Astrocyte (in vitro differentiated cells and primary cell): ENCODE measurements at regions not wholly inside any gene's neighbourhood (a gene's known extent, or its start where the extent isn't known, plus 50 kb on each side); places are given as distances from the start of the nearest gene placed in this dataset.

ENCODE experiments used
- DNase-seq: peaks from one replicate; pipeline ENCODE4 v3.0.0-alpha.2; 2010; ENCODE audit warnings: low read depth
- FAIRE-seq: peaks from 2 replicates; lab custom pipeline; 2011; peaks lifted over from hg19 to GRCh38; lab: Jason Lieb, UNC
- H2AFZ ChIP-seq: 2 replicates; pipeline ENCODE4 v1.6.0; 2012; ENCODE audit warnings: low read depth, low read length, inconsistent platforms
- H3K27ac ChIP-seq: 2 replicates; pipeline ENCODE4 v1.5.1; 2011; ENCODE audit warnings: low read depth, low read length, inconsistent platforms
- H3K27me3 ChIP-seq: 2 replicates; pipeline ENCODE4 v1.6.0; 2011; ENCODE audit warnings: low read length, inconsistent platforms; ENCODE audit not compliant: insufficient read depth
- H3K36me3 ChIP-seq: 2 replicates; pipeline ENCODE4 v1.5.1; 2011; ENCODE audit warnings: low read length, inconsistent platforms; ENCODE audit not compliant: insufficient read depth
- H3K4me1 ChIP-seq: 2 replicates; pipeline ENCODE4 v1.5.1; 2011; ENCODE audit warnings: low read length, inconsistent platforms; ENCODE audit not compliant: insufficient read depth
- H3K4me2 ChIP-seq: 2 replicates; pipeline ENCODE4 v1.6.0; 2012; ENCODE audit warnings: low read length, inconsistent platforms
- H3K4me3 ChIP-seq: 2 replicates; pipeline ENCODE4 v1.5.1; 2011; ENCODE audit warnings: low read depth, mild to moderate bottlenecking, low read length, inconsistent platforms; ENCODE audit not compliant: insufficient read depth
- H3K79me2 ChIP-seq: 2 replicates; pipeline ENCODE4 v1.6.0; 2012; ENCODE audit warnings: mild to moderate bottlenecking, low read length, inconsistent platforms; ENCODE audit not compliant: insufficient read depth
- H3K9ac ChIP-seq: 2 replicates; pipeline ENCODE4 v1.6.0; 2012; ENCODE audit warnings: mild to moderate bottlenecking, low read length, inconsistent platforms
- H3K9me3 ChIP-seq: 2 replicates; pipeline ENCODE4 v1.5.1; 2012; ENCODE audit warnings: low read depth, mild to moderate bottlenecking, low read length, inconsistent platforms; ENCODE audit not compliant: insufficient read depth
- H4K20me1 ChIP-seq: 2 replicates; pipeline ENCODE4 v1.6.0; 2012; ENCODE audit warnings: low read length, inconsistent platforms; ENCODE audit not compliant: insufficient read depth
- H3K27ac Mint-ChIP-seq: one replicate; pipeline ENCODE4 v1.8.0; 2021; ENCODE audit warnings: mild to moderate bottlenecking, mixed read lengths; ENCODE audit not compliant: unreplicated experiment
- H3K27me3 Mint-ChIP-seq: one replicate; pipeline ENCODE4 v1.8.0; 2021; ENCODE audit warnings: low read depth, mixed read lengths; ENCODE audit not compliant: unreplicated experiment
- H3K36me3 Mint-ChIP-seq: one replicate; pipeline ENCODE4 v1.8.0; 2021; ENCODE audit warnings: low read depth, mixed read lengths; ENCODE audit not compliant: unreplicated experiment
- H3K4me1 Mint-ChIP-seq: one replicate; pipeline ENCODE4 v1.8.0; 2021; ENCODE audit warnings: low read depth, mixed read lengths; ENCODE audit not compliant: unreplicated experiment
- H3K4me3 Mint-ChIP-seq: one replicate; pipeline ENCODE4 v1.8.0; 2021; ENCODE audit warnings: mild to moderate bottlenecking, moderate library complexity, mixed read lengths; ENCODE audit not compliant: unreplicated experiment
- H3K9me3 Mint-ChIP-seq: one replicate; pipeline ENCODE4 v1.8.0; 2021; ENCODE audit warnings: mild to moderate bottlenecking, mixed read lengths; ENCODE audit not compliant: unreplicated experiment
- EZH2 ChIP-seq: IDR thresholded peaks from 2 replicates; pipeline ENCODE4 v1.6.1; 2012; ENCODE audit warnings: mild to moderate bottlenecking, low read length, inconsistent platforms; ENCODE audit not compliant: insufficient read depth
- TF ChIP-seq, protein P1 (sequence below): IDR thresholded peaks from 2 replicates; pipeline ENCODE4 v1.5.1; 2011; ENCODE audit warnings: low read depth, mild to moderate bottlenecking, inconsistent platforms, low read length, moderate library complexity; ENCODE audit not compliant: insufficient read depth

DNA sequence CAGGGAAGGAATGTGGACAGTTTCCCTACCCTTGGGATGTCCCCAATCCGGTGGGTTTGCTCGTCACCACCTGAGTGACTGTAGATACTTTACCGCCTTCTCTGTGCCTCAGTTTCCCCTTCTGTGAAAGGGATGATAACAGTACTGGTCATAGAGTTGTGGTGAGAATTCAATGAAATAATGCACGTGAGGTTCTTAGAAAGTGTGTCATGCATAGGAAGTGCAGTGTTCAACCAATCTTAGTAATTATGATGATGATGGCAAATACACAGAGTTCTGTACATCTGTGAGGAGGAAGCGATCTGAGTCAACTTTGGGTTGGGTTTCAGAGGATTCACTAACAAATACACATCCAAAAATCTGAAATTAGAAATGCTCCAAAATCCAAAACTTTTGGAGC lies 114.6 kb upstream of the HS3ST2 start:
- DNase-seq = no peak
- Mint-ChIP-seq H3K4me3 (no peak overlapping the region), H3K36me3 (no peaks in the 10 kb centered on the region), H3K9me3 (peaks cover 3% of the 10 kb centered on the region), H3K27me3 (peaks cover 17% of the 10 kb centered on the region), H3K4me1 (no peaks in the 10 kb centered on the region), H3K27ac (no peak overlapping the region)
- TF ChIP-seq, protein P1, sequence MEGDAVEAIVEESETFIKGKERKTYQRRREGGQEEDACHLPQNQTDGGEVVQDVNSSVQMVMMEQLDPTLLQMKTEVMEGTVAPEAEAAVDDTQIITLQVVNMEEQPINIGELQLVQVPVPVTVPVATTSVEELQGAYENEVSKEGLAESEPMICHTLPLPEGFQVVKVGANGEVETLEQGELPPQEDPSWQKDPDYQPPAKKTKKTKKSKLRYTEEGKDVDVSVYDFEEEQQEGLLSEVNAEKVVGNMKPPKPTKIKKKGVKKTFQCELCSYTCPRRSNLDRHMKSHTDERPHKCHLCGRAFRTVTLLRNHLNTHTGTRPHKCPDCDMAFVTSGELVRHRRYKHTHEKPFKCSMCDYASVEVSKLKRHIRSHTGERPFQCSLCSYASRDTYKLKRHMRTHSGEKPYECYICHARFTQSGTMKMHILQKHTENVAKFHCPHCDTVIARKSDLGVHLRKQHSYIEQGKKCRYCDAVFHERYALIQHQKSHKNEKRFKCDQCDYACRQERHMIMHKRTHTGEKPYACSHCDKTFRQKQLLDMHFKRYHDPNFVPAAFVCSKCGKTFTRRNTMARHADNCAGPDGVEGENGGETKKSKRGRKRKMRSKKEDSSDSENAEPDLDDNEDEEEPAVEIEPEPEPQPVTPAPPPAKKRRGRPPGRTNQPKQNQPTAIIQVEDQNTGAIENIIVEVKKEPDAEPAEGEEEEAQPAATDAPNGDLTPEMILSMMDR = no peak
- no peak for TF ChIP-seq EZH2
- Histone ChIP-seq H3K4me1 (peaks cover 4% of the 10 kb centered on the region), H3K36me3 (no peaks in the 10 kb centered on the region), H2AFZ (no peak overlapping the region), H4K20me1 (no peaks in the 10 kb centered on the region), H3K4me2 (no peak overlapping the region), H3K27me3 (no peaks in the 10 kb centered on the region), H3K27ac (no peak overlapping the region), H3K9me3 (no peaks in the 10 kb centered on the region), H3K79me2 (no peaks in the 10 kb centered on the region), H3K4me3 (no peak overlapping the region), H3K9ac (no peak overlapping the region)
- FAIRE-seq = no peak

DNA sequence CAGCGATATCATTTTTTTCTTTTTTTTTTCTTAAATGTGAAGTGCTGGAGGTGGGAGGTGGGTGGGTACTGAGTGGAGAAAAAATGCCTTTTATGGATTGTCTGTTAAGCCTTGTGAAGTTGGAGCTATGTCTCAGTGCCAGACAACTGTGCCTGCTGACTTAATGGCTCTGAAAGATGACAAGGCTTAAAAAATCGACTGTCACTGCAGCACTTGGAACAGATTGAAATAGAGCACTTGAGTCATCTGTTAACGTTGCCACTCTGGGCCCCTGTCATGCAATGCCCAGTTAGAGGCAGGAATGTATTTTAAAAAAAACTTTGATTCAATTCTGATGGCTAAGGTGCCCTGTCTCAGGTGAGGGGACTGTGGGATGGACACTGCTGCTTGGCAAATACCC lies 108.2 kb upstream of the HS3ST2 start:
- no peak for DNase-seq
- no peak overlapping the region for H3K27ac Mint-ChIP-seq
- H3K4me1 Mint-ChIP-seq = no peaks in the 10 kb centered on the region
- no peak overlapping the region for H2AFZ ChIP-seq
- H3K36me3 ChIP-seq = no peaks in the 10 kb centered on the region
- H3K4me1 ChIP-seq = no peaks in the 10 kb centered on the region
- no peak overlapping the region for H3K27ac ChIP-seq
- no peak overlapping the region for H3K4me3 ChIP-seq
- TF ChIP-seq, protein P1 = no peak
- TF ChIP-seq EZH2 = no peak
- peaks cover 4% of the 10 kb centered on the region for H3K9me3 Mint-ChIP-seq
- H4K20me1 ChIP-seq = no peaks in the 10 kb centered on the region
- H3K79me2 ChIP-seq = no peaks in the 10 kb centered on the region
- no peaks in the 10 kb centered on the region for H3K9me3 ChIP-seq
- peaks cover 22% of the 10 kb centered on the region for H3K27me3 Mint-ChIP-seq
- FAIRE-seq = no peak
- H3K4me2 ChIP-seq = no peak overlapping the region
- no peaks in the 10 kb centered on the region for H3K27me3 ChIP-seq
- no peaks in the 10 kb centered on the region for H3K36me3 Mint-ChIP-seq
- H3K4me3 Mint-ChIP-seq = no peak overlapping the region
- H3K9ac ChIP-seq = no peak overlapping the region

DNA sequence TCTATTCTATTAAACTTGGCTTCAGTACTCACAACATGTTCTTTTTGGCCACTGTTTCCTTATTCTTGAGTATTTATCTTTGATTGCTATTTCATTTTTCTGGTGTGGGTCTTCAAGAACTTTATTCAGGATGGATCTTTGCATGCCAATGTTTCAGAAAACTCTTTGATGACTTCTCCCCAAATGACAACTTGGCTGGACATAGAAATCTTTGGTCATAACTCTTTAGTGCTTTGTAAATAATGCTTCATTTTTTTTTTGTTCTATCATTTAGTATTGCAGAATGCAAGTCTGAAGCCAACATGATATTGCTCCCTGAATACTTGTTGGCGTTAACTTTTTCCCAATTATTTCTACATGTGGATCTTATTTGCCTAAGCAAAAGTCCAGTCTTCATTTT lies 103.6 kb upstream of the HS3ST2 start:
- Mint-ChIP-seq H3K4me3 (no peak overlapping the region), H3K27ac (no peak overlapping the region), H3K36me3 (no peaks in the 10 kb centered on the region), H3K9me3 (peaks cover 17% of the 10 kb centered on the region), H3K4me1 (peaks cover 4% of the 10 kb centered on the region), H3K27me3 (peaks cover 8% of the 10 kb centered on the region)
- Histone ChIP-seq H3K9me3 (no peaks in the 10 kb centered on the region), H3K4me2 (no peak overlapping the region), H3K4me3 (no peak overlapping the region), H3K27ac (no peak overlapping the region), H3K79me2 (no peaks in the 10 kb centered on the region), H4K20me1 (no peaks in the 10 kb centered on the region), H3K27me3 (no peaks in the 10 kb centered on the region), H3K4me1 (no peaks in the 10 kb centered on the region), H3K36me3 (no peaks in the 10 kb centered on the region), H2AFZ (no peak overlapping the region), H3K9ac (no peak overlapping the region)
- no peak for FAIRE-seq
- TF ChIP-seq, protein P1 = no peak
- no peak for TF ChIP-seq EZH2
- DNase-seq = no peak
